Smooth muscle cell (in vitro differentiated cells): ENCODE measurements at regions not wholly inside any gene's neighbourhood (a gene's known extent, or its start where the extent isn't known, plus 50 kb on each side); places are given as distances from the start of the nearest gene placed in this dataset.

Experiments
- DNase-seq: peaks from one replicate; lab custom pipeline; 2025; ENCODE audit not compliant: unreplicated experiment; lab: John Stamatoyannopoulos, UW
- H2AFZ ChIP-seq: fragments of 200-600 bp; sonication (generic); 2 replicates; pipeline ENCODE4 v1.6.0; 2016; ENCODE audit warnings: antibody characterized with exemption, low read depth, mild to moderate bottlenecking
- H3F3A ChIP-seq: fragments of 200-600 bp; sonication (generic); 2 replicates; pipeline ENCODE4 v1.6.0; 2017; ENCODE audit warnings: antibody characterized with exemption, low read depth
- H3K27ac ChIP-seq: fragments of 200-600 bp; sonication (generic); 2 replicates; pipeline ENCODE4 v1.5.1; 2016; ENCODE audit warnings: low read depth, mild to moderate bottlenecking
- H3K27me3 ChIP-seq: fragments of 200-600 bp; sonication (generic); 2 replicates; pipeline ENCODE4 v1.6.1; 2016; ENCODE audit warnings: low read depth, mild to moderate bottlenecking
- H3K36me3 ChIP-seq: fragments of 200-600 bp; sonication (generic); 2 replicates; pipeline ENCODE4 v1.5.1; 2016; ENCODE audit warnings: low read depth
- H3K4me1 ChIP-seq: fragments of 200-600 bp; sonication (generic); 2 replicates; pipeline ENCODE4 v1.5.1; 2016; ENCODE audit warnings: low read depth
- H3K4me2 ChIP-seq: fragments of 200-600 bp; sonication (generic); 2 replicates; pipeline ENCODE4 v1.6.0; 2016; ENCODE audit warnings: mild to moderate bottlenecking
- H3K4me3 ChIP-seq: fragments of 200-600 bp; sonication (generic); 2 replicates; pipeline ENCODE4 v1.5.1; 2016; ENCODE audit warnings: mild to moderate bottlenecking
- H3K79me2 ChIP-seq: fragments of 200-600 bp; sonication (generic); 2 replicates; pipeline ENCODE4 v1.6.0; 2016; ENCODE audit warnings: low read depth, mild to moderate bottlenecking
- H3K9ac ChIP-seq: fragments of 200-600 bp; sonication (generic); 2 replicates; pipeline ENCODE4 v1.6.0; 2016; ENCODE audit warnings: low read depth
- H3K9me3 ChIP-seq: fragments of 200-600 bp; sonication (generic); replicated peaks from 2 replicates; pipeline ENCODE4 v1.5.1; 2016; ENCODE audit warnings: low read depth
- H4K20me1 ChIP-seq: fragments of 200-600 bp; sonication (generic); 2 replicates; pipeline ENCODE4 v1.6.0; 2016; ENCODE audit warnings: low read depth
- WGBS: methylation state at CpG from one replicate; pipeline ENCODE4 v1.1.7; 2016; ENCODE audit warnings: low lambda C conversion rate; 5-methylcytosine and 5-hydroxymethylcytosine counted together
- TF ChIP-seq, protein P1 (sequence below): fragments of 200-600 bp; sonication (generic); IDR thresholded peaks from 2 replicates; pipeline ENCODE4 v1.5.1; 2017; ENCODE audit warnings: borderline replicate concordance, mild to moderate bottlenecking, antibody characterized with exemption; ENCODE audit not compliant: insufficient read depth, poor library complexity, severe bottlenecking

DNA sequence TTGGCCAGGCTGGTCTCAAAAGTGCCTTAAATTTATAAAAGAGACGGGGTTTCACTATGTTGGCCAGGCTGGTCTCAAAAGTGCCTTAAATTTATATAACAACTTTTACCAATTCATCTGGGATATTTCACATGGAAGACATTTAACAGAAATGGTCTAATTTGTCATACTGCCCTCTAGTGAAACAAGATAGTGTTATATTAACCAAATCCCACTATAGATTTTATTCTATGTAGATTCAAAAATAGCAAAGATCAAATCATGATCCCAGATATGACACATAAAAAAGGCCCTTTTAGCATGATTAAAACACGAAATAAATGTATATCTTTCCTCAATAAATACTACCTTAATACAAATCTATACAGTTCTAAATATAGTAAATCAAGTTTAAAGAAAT lies 102.8 kb upstream of the TFAP2D start:
- no peaks in the 10 kb centered on the region for H3K36me3 ChIP-seq
- H3K4me1 ChIP-seq = no peaks in the 10 kb centered on the region
- H3K9me3 ChIP-seq = no peaks in the 10 kb centered on the region
- H3K4me3 ChIP-seq = no peak overlapping the region
- WGBS = 70% methylated on average over 2 of the region's 2 CpGs
- H3K27me3 ChIP-seq = no peaks in the 10 kb centered on the region
- no peak overlapping the region for H3K27ac ChIP-seq
- TF ChIP-seq, protein P1, sequence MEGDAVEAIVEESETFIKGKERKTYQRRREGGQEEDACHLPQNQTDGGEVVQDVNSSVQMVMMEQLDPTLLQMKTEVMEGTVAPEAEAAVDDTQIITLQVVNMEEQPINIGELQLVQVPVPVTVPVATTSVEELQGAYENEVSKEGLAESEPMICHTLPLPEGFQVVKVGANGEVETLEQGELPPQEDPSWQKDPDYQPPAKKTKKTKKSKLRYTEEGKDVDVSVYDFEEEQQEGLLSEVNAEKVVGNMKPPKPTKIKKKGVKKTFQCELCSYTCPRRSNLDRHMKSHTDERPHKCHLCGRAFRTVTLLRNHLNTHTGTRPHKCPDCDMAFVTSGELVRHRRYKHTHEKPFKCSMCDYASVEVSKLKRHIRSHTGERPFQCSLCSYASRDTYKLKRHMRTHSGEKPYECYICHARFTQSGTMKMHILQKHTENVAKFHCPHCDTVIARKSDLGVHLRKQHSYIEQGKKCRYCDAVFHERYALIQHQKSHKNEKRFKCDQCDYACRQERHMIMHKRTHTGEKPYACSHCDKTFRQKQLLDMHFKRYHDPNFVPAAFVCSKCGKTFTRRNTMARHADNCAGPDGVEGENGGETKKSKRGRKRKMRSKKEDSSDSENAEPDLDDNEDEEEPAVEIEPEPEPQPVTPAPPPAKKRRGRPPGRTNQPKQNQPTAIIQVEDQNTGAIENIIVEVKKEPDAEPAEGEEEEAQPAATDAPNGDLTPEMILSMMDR = peak; percentile 28
- H3K9ac ChIP-seq = no peak overlapping the region
- no peak for DNase-seq
- H3K4me2 ChIP-seq = no peak overlapping the region
- H2AFZ ChIP-seq = no peak overlapping the region
- no peaks in the 10 kb centered on the region for H3F3A ChIP-seq
- no peaks in the 10 kb centered on the region for H3K79me2 ChIP-seq
- H4K20me1 ChIP-seq = no peaks in the 10 kb centered on the region

DNA sequence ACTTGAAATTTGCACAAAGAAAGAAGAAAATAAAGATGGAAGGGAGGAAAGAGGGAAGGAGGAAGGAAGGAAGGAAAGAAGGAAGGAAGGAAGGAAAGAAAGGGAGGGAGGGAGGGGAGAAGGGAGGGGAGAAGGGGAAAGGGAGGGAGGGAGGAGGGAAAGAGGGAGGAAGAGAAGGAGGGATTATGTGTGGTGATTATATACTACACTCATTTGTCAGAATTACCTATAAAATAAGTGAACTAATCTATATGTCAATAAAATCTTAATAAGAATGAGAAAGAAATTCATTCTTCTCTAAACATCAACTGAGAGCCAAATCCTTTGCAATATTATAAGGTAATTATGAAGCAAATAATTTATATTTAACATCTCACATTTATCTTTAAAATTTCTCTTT lies 77.9 kb upstream of the TFAP2D start:
- TF ChIP-seq, protein P1 = no peak
- Histone ChIP-seq H4K20me1 (no peaks in the 10 kb centered on the region), H3K9me3 (no peaks in the 10 kb centered on the region), H3F3A (no peaks in the 10 kb centered on the region), H3K36me3 (no peaks in the 10 kb centered on the region), H3K4me1 (no peaks in the 10 kb centered on the region), H3K4me2 (no peak overlapping the region), H3K79me2 (no peaks in the 10 kb centered on the region), H3K27me3 (peaks cover 1% of the 10 kb centered on the region), H3K9ac (no peak overlapping the region), H2AFZ (no peak overlapping the region), H3K27ac (no peak overlapping the region), H3K4me3 (no peak overlapping the region)
- DNase-seq = no peak

DNA sequence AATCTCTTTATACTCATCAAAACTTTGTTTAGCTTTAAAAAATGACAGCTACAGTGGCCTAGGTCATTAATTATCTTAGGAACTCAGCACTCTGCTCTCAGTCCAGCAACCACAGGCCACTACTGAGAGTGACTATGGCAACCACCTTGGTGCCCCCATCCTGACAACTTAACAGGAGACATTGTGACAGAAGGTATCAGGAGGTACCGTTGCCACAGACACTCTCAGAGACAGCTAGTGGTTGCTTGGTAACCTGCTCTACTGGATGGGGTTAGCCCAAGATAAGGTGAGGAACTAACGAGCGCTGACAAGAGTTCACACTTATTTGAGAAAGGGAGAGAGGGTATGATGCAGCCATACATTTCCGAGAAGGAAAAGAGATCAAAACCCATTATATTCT lies 76.1 kb upstream of the TFAP2D start:
- H3K36me3 ChIP-seq = no peaks in the 10 kb centered on the region
- TF ChIP-seq, protein P1 = no peak
- no peaks in the 10 kb centered on the region for H4K20me1 ChIP-seq
- no peak overlapping the region for H3K4me2 ChIP-seq
- whole genome bisulfite sequencing = 72% methylated on average over 4 of the region's 4 CpGs
- no peaks in the 10 kb centered on the region for H3K9me3 ChIP-seq
- H3K4me1 ChIP-seq = no peaks in the 10 kb centered on the region
- no peak overlapping the region for H3K27ac ChIP-seq
- DNase-seq = no peak
- H3K4me3 ChIP-seq = no peak overlapping the region
- H2AFZ ChIP-seq = no peak overlapping the region
- H3K9ac ChIP-seq = no peak overlapping the region
- peaks cover 6% of the 10 kb centered on the region for H3K27me3 ChIP-seq
- no peaks in the 10 kb centered on the region for H3F3A ChIP-seq
- H3K79me2 ChIP-seq = no peaks in the 10 kb centered on the region

DNA sequence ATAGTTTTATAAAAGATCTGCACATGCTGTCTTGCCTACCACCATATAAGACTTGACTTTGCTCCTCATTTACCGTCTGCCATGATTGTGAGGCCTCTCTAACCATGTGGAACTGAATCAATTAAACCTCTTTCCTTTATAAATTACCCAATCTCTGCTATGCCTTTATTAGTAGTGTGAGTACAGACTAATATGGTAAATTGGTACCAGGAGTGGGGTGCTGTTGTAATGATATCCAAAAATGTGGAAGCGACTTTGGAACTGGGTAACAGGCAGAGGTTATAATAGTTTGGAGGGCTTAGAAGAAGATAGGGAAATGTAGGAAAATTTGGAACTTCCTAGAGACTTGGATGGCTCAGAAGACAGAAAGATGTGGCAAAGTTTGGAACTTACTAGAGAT lies 64.2 kb upstream of the TFAP2D start:
- WGBS = 90% methylated on average over 2 of the region's 2 CpGs
- TF ChIP-seq, protein P1 = no peak
- no peaks in the 10 kb centered on the region for H3K27me3 ChIP-seq
- H3K4me1 ChIP-seq = no peaks in the 10 kb centered on the region
- no peaks in the 10 kb centered on the region for H3F3A ChIP-seq
- no peak overlapping the region for H3K9ac ChIP-seq
- no peaks in the 10 kb centered on the region for H4K20me1 ChIP-seq
- no peak overlapping the region for H3K4me2 ChIP-seq
- H3K36me3 ChIP-seq = no peaks in the 10 kb centered on the region
- H3K27ac ChIP-seq = no peak overlapping the region
- no peak overlapping the region for H2AFZ ChIP-seq
- no peaks in the 10 kb centered on the region for H3K79me2 ChIP-seq
- H3K9me3 ChIP-seq = no peaks in the 10 kb centered on the region
- no peak overlapping the region for H3K4me3 ChIP-seq
- no peak for DNase-seq
